H1 (cell line): ENCODE measurements at regions not wholly inside any gene's neighbourhood (a gene's known extent, or its start where the extent isn't known, plus 50 kb on each side); places are given as distances from the start of the nearest gene placed in this dataset.

Experiments used
- CTCF ChIA-PET: fragments of 300-600 bp; sonication (Branson Sonifier 250); formaldehyde crosslinking; loops from one replicate; lab custom pipeline; 2021; ENCODE audit not compliant: partially characterized antibody; lab: Charles Lee
- POLR2A ChIA-PET: fragments of 300-600 bp; sonication (Branson Sonifier 250); formaldehyde crosslinking; loops from one replicate; lab custom pipeline; 2021; ENCODE audit warnings: inconsistent platforms; ENCODE audit not compliant: partially characterized antibody; lab: Charles Lee
- DNase-seq, 2 experiments: peaks; one replicate each; pipeline versions ENCODE4 v3.0.0 to v3.0.0-alpha.2; 2010 to 2022; ENCODE audit warnings: low spot score in 2 of 2, low read depth in 1 of 2, mixed read lengths in 1 of 2
- FAIRE-seq: peaks from 2 replicates; lab custom pipeline; 2011; peaks lifted over from hg19 to GRCh38; lab: Jason Lieb, UNC
- H2AFZ ChIP-seq: 2 replicates; pipeline ENCODE4 v1.8.1; 2012; ENCODE audit warnings: low read length, inconsistent platforms
- H2AK5ac ChIP-seq: 2 replicates; pipeline ENCODE4 v1.6.1; 2013; ENCODE audit warnings: low read depth, low read length
- H2BK120ac ChIP-seq: replicated peaks from 2 replicates; pipeline ENCODE3; 2013; ENCODE audit warnings: low read depth, low read length, inconsistent platforms
- H2BK12ac ChIP-seq: 2 replicates; pipeline ENCODE4 v1.6.1; 2013; ENCODE audit warnings: low read depth, low read length
- H2BK15ac ChIP-seq: 2 replicates; pipeline ENCODE4 v1.6.1; 2013; ENCODE audit warnings: low read length
- H2BK20ac ChIP-seq: 2 replicates; pipeline ENCODE4 v1.6.1; 2013; ENCODE audit warnings: low read length
- H2BK5ac ChIP-seq: 2 replicates; pipeline ENCODE4 v1.6.1; 2013; ENCODE audit warnings: low read depth, low read length
- H3K14ac ChIP-seq: 2 replicates; pipeline ENCODE4 v1.6.1; 2013; ENCODE audit warnings: inconsistent platforms; ENCODE audit not compliant: insufficient read length
- H3K18ac ChIP-seq: 2 replicates; pipeline ENCODE4 v1.6.1; 2013; ENCODE audit warnings: low read length; ENCODE audit errors: extremely low read depth
- H3K23ac ChIP-seq: 2 replicates; pipeline ENCODE4 v1.6.1; 2013; ENCODE audit warnings: inconsistent platforms; ENCODE audit not compliant: insufficient read length
- H3K23me2 ChIP-seq: 2 replicates; pipeline ENCODE4 v1.6.1; 2013; ENCODE audit warnings: low read depth, low read length
- H3K27ac ChIP-seq: 2 replicates; pipeline ENCODE4 v1.6.1; 2011; ENCODE audit warnings: low read depth, low read length, inconsistent platforms
- H3K27me3 ChIP-seq, 4 experiments: replicated peaks in 1 of 4; 1 replicate in 1 of 4; 2 replicates in 3 of 4; pipeline versions ENCODE4 v1.6.1 to v1.8.1; 2011 to 2013; ENCODE audit warnings: low read length in 3 of 4, mild to moderate bottlenecking in 3 of 4, inconsistent platforms in 2 of 4, mixed read lengths in 2 of 4, moderate library complexity in 1 of 4; ENCODE audit not compliant: control insufficient read depth in 3 of 4, insufficient read depth in 3 of 4; ENCODE audit errors: extremely low read depth in 1 of 4
- H3K36me3 ChIP-seq, 4 experiments: 2 replicates each; pipeline versions ENCODE4 v1.6.1 to v1.8.1; 2011 to 2013; ENCODE audit warnings: mild to moderate bottlenecking in 4 of 4, low read length in 3 of 4, moderate library complexity in 2 of 4, control low read depth in 1 of 4, inconsistent platforms in 1 of 4; ENCODE audit not compliant: insufficient read depth in 4 of 4, control insufficient read depth in 2 of 4
- H3K4ac ChIP-seq: replicated peaks from 2 replicates; pipeline ENCODE3; 2013; ENCODE audit warnings: low read length, low read depth, mixed read lengths, inconsistent platforms; ENCODE audit not compliant: insufficient read length
- H3K4me1 ChIP-seq, 4 experiments: replicated peaks in 1 of 4; 1 replicate in 1 of 4; 2 replicates in 3 of 4; pipeline versions ENCODE4 v1.6.1 to v1.8.1; 2011 to 2013; ENCODE audit warnings: low read length in 3 of 4, inconsistent platforms in 2 of 4, mixed read lengths in 1 of 4; ENCODE audit not compliant: insufficient read depth in 4 of 4, control insufficient read depth in 3 of 4
- H3K4me2 ChIP-seq, 2 experiments: 2 replicates each; pipeline versions ENCODE4 v1.6.1 to v1.8.1; 2011 to 2013; ENCODE audit warnings: low read depth in 2 of 2, low read length in 2 of 2, control low read depth in 1 of 2, inconsistent platforms in 1 of 2, mild to moderate bottlenecking in 1 of 2; ENCODE audit not compliant: insufficient read depth in 1 of 2
- H3K4me3 ChIP-seq, 4 experiments: fragments of 200-600, 300-600 bp in 1 of 4; sonication (generic), shearing (Covaris generic), sonication (Bioruptor Twin) in 1 of 4; 2 replicates each; pipeline versions ENCODE4 v1.5.1 to v1.8.1; 2011 to 2016; ENCODE audit warnings: low read length in 4 of 4, low read depth in 3 of 4, control low read depth in 2 of 4, inconsistent platforms in 2 of 4, mild to moderate bottlenecking in 2 of 4, mixed read lengths in 1 of 4, moderate library complexity in 1 of 4; ENCODE audit not compliant: insufficient read depth in 2 of 4; ENCODE audit errors: extremely low read depth in 1 of 4
- H3K56ac ChIP-seq: replicated peaks from 2 replicates; pipeline ENCODE3; 2013; ENCODE audit warnings: low read depth, mild to moderate bottlenecking, mixed read lengths, low read length, inconsistent platforms; ENCODE audit not compliant: insufficient read length
- H3K79me1 ChIP-seq: 2 replicates; pipeline ENCODE4 v1.6.1; 2013; ENCODE audit warnings: low read depth, low read length, control low read depth
- H3K79me2 ChIP-seq, 2 experiments: 2 replicates each; pipeline versions ENCODE4 v1.6.1 to v1.8.1; 2012 to 2013; ENCODE audit warnings: low read length in 2 of 2, mild to moderate bottlenecking in 2 of 2, inconsistent platforms in 1 of 2; ENCODE audit not compliant: insufficient read depth in 2 of 2, control insufficient read depth in 1 of 2
- H3K9ac ChIP-seq, 4 experiments: replicated peaks in 1 of 4; 1 replicate in 1 of 4; 2 replicates in 3 of 4; pipeline versions ENCODE4 v1.6.1 to v1.8.1; 2011 to 2013; ENCODE audit warnings: low read depth in 3 of 4, low read length in 3 of 4, control low read depth in 2 of 4, mild to moderate bottlenecking in 2 of 4, moderate library complexity in 2 of 4, inconsistent platforms in 1 of 4; ENCODE audit errors: extremely low read depth in 1 of 4
- H3K9me3 ChIP-seq, 2 experiments: 2 replicates each; pipeline versions ENCODE4 v1.6.1 to v1.8.1; 2012 to 2013; ENCODE audit warnings: mild to moderate bottlenecking in 2 of 2, moderate library complexity in 2 of 2, control low read depth in 1 of 2, inconsistent platforms in 1 of 2, low read depth in 1 of 2, low read length in 1 of 2, mixed read lengths in 1 of 2; ENCODE audit not compliant: insufficient read depth in 2 of 2
- H4K20me1 ChIP-seq, 2 experiments: replicated peaks in 1 of 2; 2 replicates each; pipeline versions ENCODE3 to v1.8.1; 2011 to 2013; ENCODE audit warnings: inconsistent platforms in 2 of 2, low read length in 2 of 2, mild to moderate bottlenecking in 1 of 2; ENCODE audit not compliant: insufficient read depth in 2 of 2, control insufficient read depth in 1 of 2
- H4K5ac ChIP-seq: 2 replicates; pipeline ENCODE4 v1.6.1; 2013; ENCODE audit warnings: low read length, low read depth, mixed read lengths, inconsistent platforms; ENCODE audit not compliant: insufficient read length
- H4K8ac ChIP-seq: 2 replicates; pipeline ENCODE4 v1.8.0; 2013; ENCODE audit warnings: mild to moderate bottlenecking, moderate library complexity, low read length, inconsistent platforms; ENCODE audit not compliant: insufficient read depth; ENCODE audit errors: extremely low read depth
- H4K91ac ChIP-seq: replicated peaks from 2 replicates; pipeline ENCODE3; 2013; ENCODE audit warnings: low read length, mixed read lengths, inconsistent platforms; ENCODE audit not compliant: insufficient read length
- ATF2 ChIP-seq: IDR thresholded peaks from 2 replicates; pipeline ENCODE4 v1.6.1; 2012; ENCODE audit warnings: low read length, inconsistent platforms
- BCL11A ChIP-seq, 2 experiments: IDR thresholded peaks; one replicate each; pipeline ENCODE4 v1.6.1; 2011; ENCODE audit warnings: low read depth in 2 of 2, low read length in 2 of 2, mild to moderate bottlenecking in 2 of 2
- CHD2 ChIP-seq: IDR thresholded peaks from 2 replicates; pipeline ENCODE4 v1.6.1; 2012; ENCODE audit warnings: low read length, improper control_type of control experiment
- E2F6 ChIP-seq: IDR thresholded peaks from 2 replicates; pipeline ENCODE4 v1.6.1; 2012; ENCODE audit warnings: inconsistent platforms
- MAFK ChIP-seq: IDR thresholded peaks from 2 replicates; pipeline ENCODE4 v1.6.1; 2012; ENCODE audit warnings: low read depth, mild to moderate bottlenecking, improper control_type of control experiment, low read length
- NRF1 ChIP-seq: IDR thresholded peaks from 2 replicates; pipeline ENCODE4 v1.6.1; 2011; ENCODE audit warnings: mild to moderate bottlenecking, low read depth, low read length, improper control_type of control experiment
- SIN3A ChIP-seq, 2 experiments: IDR thresholded peaks in 1 of 2; conservative IDR thresholded peaks in 1 of 2; 2 replicates each; pipeline ENCODE4 v1.6.1; 2011 to 2012; ENCODE audit warnings: low read length in 2 of 2, improper control_type of control experiment in 1 of 2, low read depth in 1 of 2, mild to moderate bottlenecking in 1 of 2
- TAF1 ChIP-seq: IDR thresholded peaks from 2 replicates; pipeline ENCODE4 v1.6.1; 2011; ENCODE audit warnings: mild to moderate bottlenecking, low read depth, low read length
- ZNF274 ChIP-seq: IDR thresholded peaks from 2 replicates; pipeline ENCODE4 v1.7.0; 2012; ENCODE audit warnings: low read length, borderline replicate concordance; ENCODE audit errors: extremely low read depth
- WGBS, 2 experiments: shearing (Covaris generic) in 1 of 2; methylation state at CpG; one replicate each; pipeline versions ENCODE4 v1.1.6 to v1.1.7; 2013 to 2015; ENCODE audit warnings: low lambda C conversion rate in 2 of 2, mixed read lengths in 2 of 2, inconsistent platforms in 1 of 2, low coverage in 1 of 2, missing lambda C conversion rate in 1 of 2; ENCODE audit not compliant: insufficient replicate concordance in 2 of 2, insufficient coverage in 1 of 2, insufficient read length in 1 of 2; ENCODE audit errors: extremely low coverage in 1 of 2, missing lambda C conversion rate in 1 of 2; 5-methylcytosine and 5-hydroxymethylcytosine counted together
- TF ChIP-seq, protein P1 (sequence below): IDR thresholded peaks from 2 replicates; pipeline ENCODE4 v1.6.1; 2011; ENCODE audit warnings: low read length, improper control_type of control experiment
- TF ChIP-seq, protein P2 (sequence below): IDR thresholded peaks from 2 replicates; pipeline ENCODE4 v1.6.1; 2012; ENCODE audit warnings: inconsistent platforms

DNA sequence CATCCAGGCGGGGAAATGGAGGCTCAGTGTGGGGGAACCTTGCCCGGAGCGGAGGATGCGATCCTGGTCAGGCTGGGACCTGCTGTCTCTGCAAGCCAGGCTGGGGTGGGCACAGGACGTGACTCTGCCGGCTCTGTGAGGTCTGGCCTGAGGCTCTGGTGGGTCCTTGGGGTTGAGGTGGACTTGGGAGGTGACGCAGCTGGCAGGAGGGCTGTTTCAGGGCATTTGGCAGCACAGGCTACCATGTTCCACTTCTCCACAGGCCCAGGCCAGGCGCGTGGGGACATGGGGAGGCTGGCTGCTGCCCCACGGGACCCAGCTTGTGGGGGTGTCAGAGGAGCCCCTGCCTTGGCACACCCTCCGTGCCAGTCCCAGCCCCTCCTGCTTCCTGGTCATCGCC is 1199.7 kb downstream of the BRD1 start:
- WGBS, 2 experiments: 87% methylated on average over 10 of the region's 12 CpGs; no CpG with 5 or more reads in 1 of the 2 experiments
- TF ChIP-seq E2F6: no peak
- no peak for TF ChIP-seq ATF2
- TF ChIP-seq BCL11A (IDR thresholded peaks at IDR 0.05; ENCODE audit: low read depth in 2 of 2, low read length in 2 of 2): no peak
- TF ChIP-seq TAF1: no peak
- no peak for TF ChIP-seq NRF1
- TF ChIP-seq, protein P1, sequence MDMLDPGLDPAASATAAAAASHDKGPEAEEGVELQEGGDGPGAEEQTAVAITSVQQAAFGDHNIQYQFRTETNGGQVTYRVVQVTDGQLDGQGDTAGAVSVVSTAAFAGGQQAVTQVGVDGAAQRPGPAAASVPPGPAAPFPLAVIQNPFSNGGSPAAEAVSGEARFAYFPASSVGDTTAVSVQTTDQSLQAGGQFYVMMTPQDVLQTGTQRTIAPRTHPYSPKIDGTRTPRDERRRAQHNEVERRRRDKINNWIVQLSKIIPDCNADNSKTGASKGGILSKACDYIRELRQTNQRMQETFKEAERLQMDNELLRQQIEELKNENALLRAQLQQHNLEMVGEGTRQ: no peak
- no peak for TF ChIP-seq ZNF274
- TF ChIP-seq MAFK: no peak
- TF ChIP-seq CHD2: no peak
- TF ChIP-seq, protein P2, sequence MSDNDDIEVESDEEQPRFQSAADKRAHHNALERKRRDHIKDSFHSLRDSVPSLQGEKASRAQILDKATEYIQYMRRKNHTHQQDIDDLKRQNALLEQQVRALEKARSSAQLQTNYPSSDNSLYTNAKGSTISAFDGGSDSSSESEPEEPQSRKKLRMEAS: no peak
- no peak for TF ChIP-seq SIN3A (conservative IDR thresholded peaks at IDR 0.05 in 1 of 2, IDR thresholded peaks at IDR 0.05 in 1 of 2; ENCODE audit: low read depth in 1 of 2, low read length in 2 of 2)

More for the DNA sequence above, 1199.7 kb downstream of the BRD1 start:
- H4K8ac ChIP-seq: peak overlapping the region; percentile 81; the same call in 1 of the 2 replicates
- H4K91ac ChIP-seq: no peak overlapping the region
- DNase-seq: no peak
- no peak overlapping the region for H3K56ac ChIP-seq
- no peak overlapping the region for H3K14ac ChIP-seq
- H3K79me2 ChIP-seq: no peaks in the 10 kb centered on the region; a peak in 1 of 4 replicates
- ChIA-PET CTCF (interaction anchor here (0.8 kb wide), 1 partner anchor 118 kb away, joined by 3 read pairs; no protein-coding TSS in a partner anchor), POLR2A (no interaction called here)
- no peak overlapping the region for H3K27ac ChIP-seq
- H3K4me3 ChIP-seq: no peak overlapping the region
- H3K23me2 ChIP-seq: no peaks in the 10 kb centered on the region
- H3K4me2 ChIP-seq: no peak overlapping the region
- no peak overlapping the region for H2AK5ac ChIP-seq
- H2AFZ ChIP-seq: no peak overlapping the region
- FAIRE-seq: no peak
- H2BK120ac ChIP-seq: no peak overlapping the region
- no peaks in the 10 kb centered on the region for H3K27me3 ChIP-seq
- peaks cover 2 to 11% of the 10 kb centered on the region in 2 experiments for H4K20me1 ChIP-seq
- H2BK15ac ChIP-seq: no peak overlapping the region
- H2BK12ac ChIP-seq: no peak overlapping the region
- H4K5ac ChIP-seq: no peak overlapping the region
- no peak overlapping the region for H2BK20ac ChIP-seq
- H3K9me3 ChIP-seq: no peaks in the 10 kb centered on the region
- H3K4ac ChIP-seq: no peak overlapping the region
- H3K36me3 ChIP-seq: no peaks in the 10 kb centered on the region
- H3K4me1 ChIP-seq: peaks cover 6 to 25% (median 13%) of the 10 kb centered on the region in 4 experiments
- no peak overlapping the region for H3K9ac ChIP-seq
- H3K18ac ChIP-seq: no peak overlapping the region
- no peak overlapping the region for H3K23ac ChIP-seq
- H2BK5ac ChIP-seq: peak overlapping the region; percentile 44; the same call in 1 of the 2 replicates
- peaks cover 2% of the 10 kb centered on the region for H3K79me1 ChIP-seq
